ENCODE measurements at regions not wholly inside any gene's neighbourhood (a gene's known extent, or its start where the extent isn't known, plus 50 kb on each side); places are given as distances from the start of the nearest gene placed in this dataset.

- ChIA-PET CTCF (interaction anchor here (0.7 to 1.5 kb wide), 4 partner anchors 8 to 1774 kb away, joined by 3 read pairs; no protein-coding TSS in a partner anchor), POLR2A (no interaction called here)
- DNase-seq (ENCODE audit: low read depth, low spot score) = no peak
- H3K4me3 ChIP-seq (ENCODE audit: low read depth, low read length) = no peak overlapping the region
- no peak for TF ChIP-seq CTCF (IDR thresholded peaks at IDR 0.05; ENCODE audit: insufficient read depth, low read length, missing control alignments)
Observed at GRCh38 chr7:69399401-69399800, 198.9 kb upstream of the AUTS2 start.

DNA sequence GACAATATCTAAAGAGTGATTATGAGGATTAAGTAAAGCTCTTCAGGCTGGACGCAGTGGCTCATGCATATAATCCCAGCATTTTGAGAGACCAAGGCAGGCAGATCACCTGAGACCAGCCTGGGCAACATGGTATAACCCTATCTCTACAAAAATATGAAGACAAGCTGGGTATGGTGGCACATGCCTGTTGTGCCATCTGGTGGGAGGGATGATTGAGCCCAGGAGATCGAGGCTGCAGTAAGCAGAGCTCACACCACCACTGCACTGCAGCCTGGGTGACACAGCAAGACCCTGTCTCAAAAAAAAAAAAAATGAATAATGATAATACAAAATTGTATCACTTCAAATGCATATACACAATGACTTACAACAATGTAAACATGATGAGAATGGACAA lies 195.6 kb upstream of the AUTS2 start:
- H3K4me3 ChIP-seq (ENCODE audit: low read depth, low read length) = no peak overlapping the region
- no peak for DNase-seq (ENCODE audit: low read depth, low spot score)
- no peak for TF ChIP-seq CTCF (IDR thresholded peaks at IDR 0.05; ENCODE audit: insufficient read depth, low read length, missing control alignments)
- ChIA-PET POLR2A (no interaction called here), CTCF (no interaction called here)

GRCh38 chr7:69403169-69403568 lies 195.1 kb upstream of the AUTS2 start:
- ChIA-PET CTCF (no interaction called here), POLR2A (no interaction called here)
- no peak for DNase-seq (ENCODE audit: low read depth, low spot score)
- H3K4me3 ChIP-seq (ENCODE audit: low read depth, low read length) = no peak overlapping the region
- no peak for TF ChIP-seq CTCF (IDR thresholded peaks at IDR 0.05; ENCODE audit: insufficient read depth, low read length, missing control alignments)

- H3K4me3 ChIP-seq (ENCODE audit: low read depth, low read length) = no peak overlapping the region
- DNase-seq (ENCODE audit: low read depth, low spot score) = no peak
- ChIA-PET POLR2A (no interaction called here), CTCF (no interaction called here)
- no peak for TF ChIP-seq CTCF (IDR thresholded peaks at IDR 0.05; ENCODE audit: insufficient read depth, low read length, missing control alignments)
Observed at GRCh38 chr7:69411018-69411417, 187.3 kb upstream of the AUTS2 start.

- ChIA-PET CTCF (no interaction called here), POLR2A (no interaction called here)
- TF ChIP-seq CTCF (IDR thresholded peaks at IDR 0.05; ENCODE audit: insufficient read depth, low read length, missing control alignments) = no peak
- DNase-seq (ENCODE audit: low read depth, low spot score) = no peak
- H3K4me3 ChIP-seq (ENCODE audit: low read depth, low read length) = no peak overlapping the region
Observed at GRCh38 chr7:69411466-69411865, 186.8 kb upstream of the AUTS2 start.

- peak; percentile 10 for TF ChIP-seq CTCF (IDR thresholded peaks at IDR 0.05; ENCODE audit: insufficient read depth, low read length, missing control alignments)
- ChIA-PET CTCF (no interaction called here), POLR2A (no interaction called here)
- DNase-seq (ENCODE audit: low read depth, low spot score) = no peak
- H3K4me3 ChIP-seq (ENCODE audit: low read depth, low read length) = peak overlapping the region; percentile 2; the same call in 1 of the 2 replicates
Observed at GRCh38 chr7:69412331-69413146, 185.7 kb upstream of the AUTS2 start.
